Cardiac muscle cell (in vitro differentiated cells and primary cell): ENCODE measurements at regions not wholly inside any gene's neighbourhood (a gene's known extent, or its start where the extent isn't known, plus 50 kb on each side); places are given as distances from the start of the nearest gene placed in this dataset.

Experiments used
- DNase-seq, 2 donors: peaks; one replicate each; pipeline versions ENCODE4 v3.0.0 to v3.0.0-alpha.2; 2010 to 2017; ENCODE audit warnings: low read depth in 1 of 2, low spot score in 1 of 2
- H3K27ac ChIP-seq: fragments of 200-600 bp; sonication (generic); 2 replicates; pipeline ENCODE4 v1.5.1; 2016
- H3K27me3 ChIP-seq: fragments of 200-600 bp; sonication (generic); 2 replicates; pipeline ENCODE4 v1.6.0; 2016; ENCODE audit warnings: control low read depth
- H3K36me3 ChIP-seq: fragments of 200-600 bp; sonication (generic); 2 replicates; pipeline ENCODE4 v1.5.1; 2016; ENCODE audit warnings: control low read depth
- H3K4me1 ChIP-seq: fragments of 200-600 bp; sonication (generic); 2 replicates; pipeline ENCODE4 v1.8.1; 2017; ENCODE audit warnings: low read depth, mild to moderate bottlenecking, mixed run types
- H3K4me3 ChIP-seq: fragments of 200-600 bp; sonication (generic); 2 replicates; pipeline ENCODE4 v1.5.1; 2016; ENCODE audit warnings: mild to moderate bottlenecking
- H3K9me3 ChIP-seq: fragments of 200-600 bp; sonication (generic); 2 replicates; pipeline ENCODE4 v1.5.1; 2017; ENCODE audit warnings: low read depth, mild to moderate bottlenecking, control low read depth
- CTCF ChIP-seq: IDR thresholded peaks from 2 replicates; pipeline ENCODE4 v1.5.1; 2012; ENCODE audit warnings: low read depth, mild to moderate bottlenecking, low read length

GRCh38 chr6:145044641-145045246 lies 690.6 kb downstream of the EPM2A start:
- H3K36me3 ChIP-seq: no peaks in the 10 kb centered on the region
- no peak overlapping the region for H3K4me3 ChIP-seq
- peak overlapping the region; percentile 62 for H3K27ac ChIP-seq
- no peak for TF ChIP-seq CTCF
- H3K9me3 ChIP-seq: no peaks in the 10 kb centered on the region
- peak; percentile 15 to 70 for DNase-seq
- no peaks in the 10 kb centered on the region for H3K27me3 ChIP-seq
- peaks cover 33% of the 10 kb centered on the region for H3K4me1 ChIP-seq

- Histone ChIP-seq H3K27me3 (no peaks in the 10 kb centered on the region), H3K27ac (no peak overlapping the region), H3K9me3 (no peaks in the 10 kb centered on the region), H3K4me1 (peaks cover 33% of the 10 kb centered on the region), H3K4me3 (no peak overlapping the region), H3K36me3 (no peaks in the 10 kb centered on the region)
- no peak for TF ChIP-seq CTCF
- no peak for DNase-seq
Measured at GRCh38 chr6:145045582-145045981, 689.7 kb downstream of the EPM2A start.

GRCh38 chr6:145047891-145048290 lies 687.4 kb downstream of the EPM2A start:
- peaks cover 28% of the 10 kb centered on the region for H3K4me1 ChIP-seq
- H3K27ac ChIP-seq: no peak overlapping the region
- DNase-seq: no peak
- TF ChIP-seq CTCF: no peak
- no peaks in the 10 kb centered on the region for H3K27me3 ChIP-seq
- no peak overlapping the region for H3K4me3 ChIP-seq
- H3K9me3 ChIP-seq: no peaks in the 10 kb centered on the region
- H3K36me3 ChIP-seq: no peaks in the 10 kb centered on the region

GRCh38 chr6:145051661-145052060 lies 683.7 kb downstream of the EPM2A start:
- Histone ChIP-seq H3K4me3 (no peak overlapping the region), H3K27ac (no peak overlapping the region), H3K4me1 (no peaks in the 10 kb centered on the region), H3K9me3 (no peaks in the 10 kb centered on the region), H3K36me3 (no peaks in the 10 kb centered on the region), H3K27me3 (no peaks in the 10 kb centered on the region)
- no peak for TF ChIP-seq CTCF
- no peak for DNase-seq

- no peak for TF ChIP-seq CTCF
- no peak overlapping the region for H3K27ac ChIP-seq
- no peak for DNase-seq
- no peaks in the 10 kb centered on the region for H3K36me3 ChIP-seq
- no peaks in the 10 kb centered on the region for H3K27me3 ChIP-seq
- H3K9me3 ChIP-seq: no peaks in the 10 kb centered on the region
- H3K4me1 ChIP-seq: no peaks in the 10 kb centered on the region
- H3K4me3 ChIP-seq: no peak overlapping the region
Measured at GRCh38 chr6:145055567-145055966, 679.8 kb downstream of the EPM2A start.

- no peak for DNase-seq
- no peaks in the 10 kb centered on the region for H3K27me3 ChIP-seq
- no peak for TF ChIP-seq CTCF
- H3K9me3 ChIP-seq: no peaks in the 10 kb centered on the region
- no peak overlapping the region for H3K27ac ChIP-seq
- no peak overlapping the region for H3K4me3 ChIP-seq
- H3K36me3 ChIP-seq: no peaks in the 10 kb centered on the region
- no peaks in the 10 kb centered on the region for H3K4me1 ChIP-seq
Measured at GRCh38 chr6:145060714-145061113, 674.6 kb downstream of the EPM2A start.
